ENCODE measurements at regions not wholly inside any gene's neighbourhood (a gene's known extent, or its start where the extent isn't known, plus 50 kb on each side); places are given as distances from the start of the nearest gene placed in this dataset.

GRCh38 chr2:2824588-2824987, 493.5 kb upstream of the MYT1L start:
- no peak for DNase-seq

GRCh38 chr2:2823061-2823753, 492.1 kb upstream of the MYT1L start:
- no peak for DNase-seq

- DNase-seq, result no peak
These were observed 491.1 kb upstream of the MYT1L start for GRCh38 chr2:2822143-2822542.

- no peak for DNase-seq
These were observed 481.6 kb upstream of the MYT1L start for GRCh38 chr2:2812648-2813047.

DNA sequence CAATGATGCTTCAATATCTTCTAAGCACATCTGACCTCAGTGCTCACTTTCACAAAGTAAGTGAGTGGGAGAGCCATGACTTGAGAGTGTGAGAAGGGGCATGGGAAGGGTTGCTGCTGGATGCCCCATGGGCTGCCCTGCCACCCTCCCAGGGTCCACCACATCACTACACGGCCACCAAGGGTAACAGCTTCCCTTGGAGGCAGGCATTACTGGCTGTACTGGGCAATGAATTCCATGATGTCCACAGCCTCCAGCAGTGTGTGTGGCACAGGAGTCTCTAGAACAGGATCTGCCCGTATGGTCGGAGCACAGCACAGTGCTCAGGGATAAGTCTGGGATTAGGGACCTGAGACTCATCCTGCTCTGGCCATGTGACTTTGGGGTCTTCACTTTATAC, 481.0 kb upstream of the MYT1L start:
- no peak for DNase-seq

DNA sequence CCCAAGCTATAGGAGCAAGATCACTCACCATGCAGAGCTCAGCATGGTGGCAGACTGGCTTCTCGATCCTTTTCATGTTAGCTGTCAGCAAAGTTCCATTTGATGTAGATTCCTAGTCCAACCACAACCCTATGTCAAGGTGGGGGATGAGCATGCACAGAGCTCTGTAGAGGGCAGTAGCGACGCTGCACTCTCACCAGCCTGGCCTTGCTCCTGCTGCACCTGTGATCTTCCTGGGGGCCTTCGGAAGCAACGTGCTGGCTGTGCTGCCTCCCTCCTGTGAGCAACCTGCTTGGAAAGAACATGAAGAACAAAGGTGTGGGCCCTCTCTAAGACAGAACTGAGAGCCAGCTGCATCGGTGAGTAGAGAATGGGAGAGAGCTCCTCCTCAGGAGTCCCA, 479.4 kb upstream of the MYT1L start:
- DNase-seq, result no peak

GRCh38 chr2:2809771-2810170, 478.7 kb upstream of the MYT1L start:
- DNase-seq, result no peak

- no peak for DNase-seq
These were observed 477.5 kb upstream of the MYT1L start for GRCh38 chr2:2808551-2809058.

DNA sequence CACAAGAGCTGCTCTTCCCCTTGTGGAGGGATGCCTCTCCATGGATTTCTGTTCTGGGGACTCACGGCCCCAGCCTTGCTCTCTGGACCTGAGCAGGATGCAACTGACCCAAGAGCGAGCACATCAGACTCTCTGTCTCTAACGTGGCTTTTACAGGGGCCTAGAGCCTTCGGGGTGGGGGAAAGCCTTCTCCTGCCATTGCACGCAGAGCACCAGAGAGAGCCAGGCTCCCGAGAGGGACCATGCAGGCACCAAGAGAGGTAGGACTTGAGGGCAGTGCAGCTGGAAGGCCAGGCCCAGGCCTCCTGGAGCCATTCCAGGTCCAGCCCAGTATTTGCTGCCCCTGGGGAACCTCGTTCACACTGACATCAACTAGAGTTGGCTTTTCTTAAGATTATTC, 475.6 kb upstream of the MYT1L start:
- DNase-seq, result no peak

DNA sequence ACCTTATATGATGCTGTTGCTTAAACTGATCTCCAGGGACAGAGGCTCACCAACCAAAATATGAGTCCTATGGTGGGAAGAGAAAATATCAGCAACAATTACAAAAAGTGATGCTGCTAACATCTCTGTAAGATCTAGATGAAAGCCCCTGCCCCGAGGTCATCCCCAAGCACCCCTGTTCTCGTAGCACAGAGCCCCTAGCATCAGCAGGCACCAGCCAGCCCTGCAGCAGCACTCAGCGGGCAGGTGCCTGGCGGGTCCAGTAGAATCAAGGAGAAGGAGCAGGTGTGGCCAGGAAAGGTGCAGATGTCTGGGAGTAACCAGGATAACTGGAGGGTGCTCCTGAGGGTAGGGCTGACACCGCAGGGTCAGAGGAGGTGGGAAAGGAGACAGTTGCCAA, 474.2 kb upstream of the MYT1L start:
- DNase-seq, result no peak

GRCh38 chr2:2804528-2804927, 473.5 kb upstream of the MYT1L start:
- DNase-seq, result no peak

GRCh38 chr2:2801458-2801857, 470.4 kb upstream of the MYT1L start:
- DNase-seq, result no peak

DNA sequence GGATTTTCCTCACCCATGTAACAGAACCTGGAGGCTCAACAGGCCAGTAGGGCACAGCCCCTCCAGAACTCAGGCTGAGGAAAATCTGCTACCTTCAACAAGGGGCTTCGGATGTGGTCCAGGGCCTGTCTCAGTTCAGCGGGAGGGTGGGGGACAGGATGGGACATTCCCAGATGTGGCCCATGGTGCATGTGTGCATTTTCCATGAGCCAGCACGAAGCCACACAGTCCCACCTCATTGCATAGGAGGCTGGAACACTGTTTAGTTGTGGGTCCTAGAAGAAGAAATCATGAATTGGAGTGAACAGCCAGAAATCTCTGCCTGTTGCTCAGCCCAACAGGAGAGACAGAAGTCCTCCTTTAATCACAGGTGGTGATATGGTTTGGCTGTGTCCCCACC, 469.6 kb upstream of the MYT1L start:
- DNase-seq, result no peak

GRCh38 chr2:2800001-2800400, 468.9 kb upstream of the MYT1L start:
- no peak for DNase-seq

- DNase-seq, result no peak
These were observed 468.1 kb upstream of the MYT1L start for GRCh38 chr2:2799151-2799697.

DNA sequence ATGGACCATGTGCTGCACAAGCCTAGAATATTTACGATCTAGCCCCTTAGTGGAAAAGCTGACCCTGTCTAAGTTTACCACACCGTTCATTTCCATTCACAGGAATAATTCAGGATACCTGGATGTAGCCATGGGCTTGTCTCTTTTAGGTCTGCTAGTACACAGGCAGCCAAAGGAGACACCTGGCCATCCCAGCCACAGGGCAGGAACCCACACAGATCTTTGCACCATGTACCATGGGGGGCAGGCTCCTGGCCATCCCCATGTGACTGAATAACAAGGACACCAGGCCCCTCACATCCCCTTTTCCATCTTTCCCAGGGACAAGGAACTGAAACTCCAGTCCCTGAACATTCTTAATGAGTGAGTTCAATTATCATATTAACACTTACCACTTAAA, 467.3 kb upstream of the MYT1L start:
- DNase-seq, result no peak

DNA sequence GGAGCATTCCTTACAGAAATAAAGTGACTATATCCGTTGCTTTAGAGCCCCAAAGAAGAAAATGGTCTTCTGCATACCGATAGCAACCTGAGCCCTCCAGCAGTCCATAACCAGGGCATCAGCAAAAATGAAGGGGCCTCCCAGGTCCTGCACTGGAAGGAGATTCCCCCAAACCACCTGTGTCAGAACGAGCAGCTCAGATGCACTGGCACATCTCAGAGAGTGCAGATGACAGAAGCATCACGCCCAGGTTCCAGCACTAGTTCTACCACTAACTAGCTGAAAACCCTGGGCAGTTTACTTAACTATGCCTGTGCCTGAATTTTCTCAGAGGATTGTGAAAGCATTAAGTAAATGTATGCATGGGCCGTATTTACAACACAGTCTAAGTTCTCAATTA, 466.7 kb upstream of the MYT1L start:
- DNase-seq, result no peak

GRCh38 chr2:2796207-2796606, 465.1 kb upstream of the MYT1L start:
- DNase-seq, result no peak

DNA sequence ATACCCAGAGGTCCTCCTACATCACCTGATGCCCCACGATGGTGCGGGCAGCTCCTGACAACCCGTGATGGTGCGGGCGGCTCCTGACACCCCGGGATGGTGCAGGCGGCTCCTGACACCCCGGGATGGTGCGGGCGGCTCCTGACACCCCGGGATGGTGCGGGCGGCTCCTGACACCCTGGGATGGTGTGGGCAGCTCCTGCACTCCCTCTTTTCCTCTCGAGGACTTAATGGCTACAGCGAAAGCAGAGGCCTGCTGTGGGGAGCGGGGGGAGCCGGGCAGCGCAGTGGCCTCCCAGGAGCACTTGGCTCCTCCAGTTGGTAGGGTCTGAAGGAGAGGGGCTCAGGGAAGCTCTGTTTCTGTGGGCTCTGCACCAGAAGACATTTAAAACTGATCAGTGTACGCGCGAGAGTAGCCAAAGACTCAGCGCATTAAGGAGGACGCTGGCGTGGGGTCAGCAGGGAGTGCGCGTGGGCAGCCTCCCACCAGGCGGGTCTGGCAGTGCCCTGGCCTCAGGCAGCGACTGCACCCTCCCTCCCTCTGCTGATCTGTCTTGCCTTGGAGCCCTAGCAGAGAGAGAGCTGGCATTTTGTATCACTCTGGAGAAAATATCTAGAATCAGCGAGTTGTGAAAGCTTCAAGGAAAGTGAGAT, 464.5 kb upstream of the MYT1L start:
- DNase-seq, result no peak

- no peak for DNase-seq
These were observed 463.0 kb upstream of the MYT1L start for GRCh38 chr2:2793925-2794560.

- no peak for DNase-seq
These were observed 462.4 kb upstream of the MYT1L start for GRCh38 chr2:2793514-2793913.

DNA sequence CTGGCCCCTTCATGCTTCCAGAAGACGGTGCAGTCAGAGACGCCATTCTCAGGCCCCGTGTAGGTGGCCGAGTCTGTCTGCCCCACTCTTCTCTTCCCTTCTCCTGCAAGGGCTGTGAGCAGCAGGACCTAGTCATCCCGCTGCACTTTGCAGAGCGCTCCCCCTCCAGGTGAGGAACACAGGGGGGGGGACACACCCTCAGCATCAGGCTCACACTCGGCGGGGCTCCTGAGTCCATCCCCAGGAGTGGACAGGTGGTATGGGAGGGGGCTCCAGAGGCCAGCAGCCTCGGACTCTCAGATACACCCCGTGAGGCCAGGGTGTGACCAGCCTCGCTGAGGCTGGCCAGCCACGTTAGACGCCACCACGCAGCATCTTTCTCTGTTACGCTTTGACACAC, 460.5 kb upstream of the MYT1L start:
- no peak for DNase-seq

- no peak for DNase-seq
These were observed 460.0 kb upstream of the MYT1L start for GRCh38 chr2:2791031-2791430.

DNA sequence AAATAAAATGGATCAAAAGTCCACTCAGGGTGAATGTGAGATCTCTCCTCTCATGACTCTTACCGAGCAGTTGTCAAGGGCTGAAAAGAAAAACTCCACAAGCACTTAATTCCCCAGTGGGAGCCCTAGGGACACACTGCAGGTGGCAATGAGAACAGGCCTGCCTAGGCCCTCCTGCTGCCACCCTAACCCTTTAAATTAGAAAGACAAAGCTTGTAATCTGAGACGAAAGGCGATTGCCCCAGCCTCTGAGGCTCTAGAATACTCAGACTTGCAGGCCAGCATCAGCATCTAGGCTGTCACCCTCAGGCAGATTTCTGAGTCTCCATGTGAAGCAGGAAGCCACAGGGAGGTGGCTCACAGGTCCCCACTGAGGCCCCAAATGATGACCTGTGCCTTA, 457.0 kb upstream of the MYT1L start:
- DNase-seq, result no peak

Data from T-helper 1 cell (primary cell).